ENCODE measurements at regions not wholly inside any gene's neighbourhood (a gene's known extent, or its start where the extent isn't known, plus 50 kb on each side); places are given as distances from the start of the nearest gene placed in this dataset.
"Not testable (repeated sequence)": the region's sequence is repeated elsewhere in the genome, so short reads cannot be mapped to it uniquely, and the experiment has no call there.

DNA sequence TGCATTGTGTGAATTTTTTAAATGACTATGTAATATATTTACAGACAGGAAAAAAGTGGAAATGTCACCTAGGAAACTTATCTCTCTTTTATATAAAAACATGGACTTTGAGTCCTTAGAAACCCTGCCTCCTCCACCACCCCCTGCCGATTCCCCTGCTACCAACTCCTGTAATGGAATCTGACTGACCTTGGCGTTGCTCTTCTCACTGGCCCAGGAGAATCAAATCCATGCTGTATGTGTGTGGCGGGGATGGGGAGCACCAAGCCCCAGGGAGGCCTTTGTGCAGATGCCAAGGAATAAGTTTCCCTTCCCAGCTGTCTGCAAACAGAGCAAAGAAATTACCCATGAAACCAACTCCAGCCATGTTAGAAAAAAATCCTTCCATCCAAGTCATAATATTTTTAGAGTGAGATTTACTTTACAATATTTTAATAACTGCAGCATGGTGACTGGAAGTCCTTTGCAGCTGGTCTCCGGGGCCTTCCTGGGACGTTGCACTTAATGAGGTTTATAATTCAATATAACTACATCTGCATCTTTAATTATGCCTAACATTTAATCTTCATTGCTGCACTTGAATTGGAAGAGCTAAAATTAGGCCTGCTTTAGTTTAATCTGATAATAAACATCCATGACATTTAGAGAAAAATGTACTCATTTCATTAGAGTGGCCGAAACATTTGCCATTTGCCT lies 111.4 kb upstream of the CACUL1 start:
- DNase-seq (ENCODE audit: low read depth), result no peak
- H3K4me3 ChIP-seq (ENCODE audit: low read depth, low read length), result no peak overlapping the region

DNA sequence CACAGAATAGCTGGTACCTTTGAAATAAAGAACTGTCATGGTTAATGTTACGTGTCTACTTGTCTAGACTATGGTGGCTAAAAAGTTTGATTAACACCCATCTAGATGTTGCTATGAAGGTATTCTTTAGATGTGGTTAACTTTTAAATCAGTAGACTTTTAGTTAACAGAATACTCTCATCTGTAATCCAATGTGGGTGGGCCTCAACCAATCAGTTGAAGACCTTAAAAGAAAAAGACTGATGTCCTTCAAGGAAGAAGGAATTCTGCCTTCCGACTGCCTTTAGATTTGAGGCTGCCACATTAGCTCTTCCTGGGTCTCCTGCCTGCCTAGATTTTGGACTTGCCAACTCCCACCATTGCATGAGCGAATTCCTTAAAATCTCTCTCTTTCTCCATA lies 113.0 kb upstream of the CACUL1 start:
- H3K4me3 ChIP-seq (ENCODE audit: low read depth, low read length), result no peak overlapping the region
- DNase-seq (ENCODE audit: low read depth), result no peak

DNA sequence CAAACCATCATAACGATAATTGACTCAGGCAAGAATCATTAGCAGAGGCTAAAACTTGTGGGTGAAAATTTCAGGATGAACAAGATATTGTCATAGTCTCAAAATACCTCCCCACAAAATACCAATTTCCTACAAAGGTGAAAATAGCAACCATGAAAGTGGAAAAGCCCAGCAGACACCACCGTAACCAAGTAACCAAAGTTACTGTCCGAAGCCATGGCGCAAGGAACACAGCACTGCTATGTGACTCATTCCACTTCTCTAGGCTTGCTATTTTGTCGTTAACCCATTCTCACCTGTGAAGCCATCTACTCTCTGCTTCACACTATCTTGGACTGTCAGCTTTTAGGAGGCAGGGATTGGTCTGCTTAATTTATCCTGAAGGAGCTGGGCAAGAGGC lies 113.8 kb upstream of the CACUL1 start:
- no peak for DNase-seq (ENCODE audit: low read depth)
- no peak overlapping the region for H3K4me3 ChIP-seq (ENCODE audit: low read depth, low read length)

DNA sequence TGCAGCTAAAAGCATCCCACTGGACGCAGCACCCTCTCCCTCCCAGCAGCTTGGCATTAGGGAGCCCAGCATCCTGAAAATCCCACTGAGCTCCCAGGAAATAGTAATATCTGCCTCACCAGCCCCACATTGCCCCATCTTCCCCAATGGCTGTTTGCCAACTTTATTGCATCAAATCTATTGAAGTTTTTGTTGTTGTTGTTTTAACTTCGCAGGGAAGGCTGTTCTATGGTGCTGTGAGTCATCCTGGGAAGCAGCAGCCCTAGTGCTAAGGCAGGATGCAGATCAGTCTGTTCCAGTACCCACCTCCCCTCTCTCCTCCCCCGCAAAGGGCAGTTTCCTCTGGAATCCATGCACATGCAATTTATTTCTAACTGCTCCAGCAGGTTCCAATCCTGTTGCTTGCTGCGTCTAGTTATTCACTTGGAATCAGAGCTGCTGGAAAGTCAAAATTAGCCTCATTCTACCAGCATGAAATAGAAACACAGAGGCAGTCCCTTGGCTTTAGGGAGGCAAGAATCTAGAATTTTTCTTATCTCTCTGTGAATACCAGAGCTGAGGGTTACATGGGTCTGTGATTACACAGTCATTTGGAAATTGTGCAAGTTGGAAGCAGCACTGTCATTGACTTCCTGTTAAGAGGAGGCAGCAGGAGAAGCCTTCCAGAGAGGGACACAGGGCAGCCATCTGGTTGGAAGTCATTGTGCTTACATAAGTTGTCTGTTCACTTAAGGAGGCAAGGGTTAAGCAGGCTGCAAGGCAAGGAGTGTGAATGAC lies 115.9 kb upstream of the CACUL1 start:
- H3K4me3 ChIP-seq (ENCODE audit: low read depth, low read length), result no peak overlapping the region
- peak; percentile 92 for DNase-seq (ENCODE audit: low read depth)

DNA sequence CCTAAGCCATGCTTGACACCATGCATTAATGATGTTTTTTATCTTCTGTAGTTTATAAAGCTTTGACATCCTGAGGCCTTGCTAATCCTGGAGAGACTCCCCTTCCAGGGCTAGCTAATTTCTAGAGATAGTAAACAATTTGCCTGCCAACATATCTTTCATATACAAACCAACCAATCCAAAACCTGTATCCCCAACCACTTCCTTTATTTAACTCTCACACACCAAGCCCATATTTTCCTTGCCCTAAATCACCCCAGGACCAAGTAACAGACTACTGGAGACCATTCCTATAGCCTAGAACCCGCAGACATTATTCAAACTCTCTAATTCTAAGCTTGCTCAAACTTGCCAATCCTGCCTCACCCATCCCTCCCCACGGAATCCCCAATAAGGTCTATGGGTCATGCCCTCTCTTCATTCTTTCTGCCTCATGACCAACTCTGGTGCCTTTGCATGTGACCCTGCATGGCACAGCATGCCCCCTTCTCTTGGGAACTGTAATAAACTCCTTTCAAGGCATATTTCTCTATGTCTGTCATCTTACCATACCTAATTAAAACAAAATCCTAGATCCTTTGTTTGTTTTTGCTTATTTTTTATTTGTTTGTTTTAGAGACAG lies 116.6 kb upstream of the CACUL1 start:
- DNase-seq (ENCODE audit: low read depth), result no peak
- H3K4me3 ChIP-seq (ENCODE audit: low read depth, low read length), result no peak overlapping the region

DNA sequence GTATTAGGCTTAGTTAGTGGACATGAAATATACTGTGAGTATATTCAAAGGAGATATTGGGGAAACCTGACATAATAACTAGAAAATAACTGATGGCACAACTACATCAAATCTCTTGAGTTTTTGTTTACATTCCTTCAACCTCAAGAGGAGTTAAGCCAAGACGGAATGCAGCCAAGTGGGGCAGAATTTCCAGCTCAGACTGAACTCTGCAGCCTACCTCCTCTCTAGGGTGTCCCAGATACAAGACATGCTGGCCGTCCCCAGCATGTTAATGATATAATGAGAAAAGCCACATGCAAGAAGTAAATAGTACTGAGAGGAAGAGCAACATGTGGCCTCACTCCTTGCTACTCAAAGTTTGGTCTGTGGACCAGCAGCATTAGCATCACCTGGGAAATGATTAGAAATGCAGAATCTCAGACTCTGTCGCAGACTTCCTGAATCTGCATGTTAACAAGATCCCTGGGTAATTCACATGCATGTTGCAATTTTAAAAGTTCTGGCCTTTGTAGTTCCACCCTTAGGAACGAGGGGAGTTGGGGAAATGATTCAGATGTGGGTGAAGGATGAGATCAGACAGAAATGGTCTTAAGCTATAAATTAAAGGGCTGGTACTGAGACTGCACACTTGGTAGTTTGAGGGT lies 118.4 kb upstream of the CACUL1 start:
- DNase-seq (ENCODE audit: low read depth), result peak; percentile 20
- H3K4me3 ChIP-seq (ENCODE audit: low read depth, low read length), result no peak overlapping the region

DNA sequence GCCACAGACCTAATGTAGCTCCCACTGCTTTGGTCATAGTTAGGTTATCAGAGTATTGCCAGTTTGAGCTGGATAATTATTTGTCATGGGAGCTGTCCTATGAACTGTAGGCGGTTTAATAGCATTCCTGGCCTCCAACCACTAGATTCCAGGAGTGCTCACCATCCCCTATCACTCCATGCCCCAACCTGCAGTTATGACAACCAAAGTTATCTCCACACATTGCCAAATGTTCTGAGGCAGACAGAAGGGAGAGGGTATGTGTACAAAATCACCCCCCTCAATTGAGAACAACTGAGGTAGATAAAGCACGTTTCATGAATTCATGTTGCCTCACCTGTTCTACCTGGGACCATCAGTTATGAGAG lies 119.0 kb upstream of the CACUL1 start:
- DNase-seq (ENCODE audit: low read depth), result no peak
- no peak overlapping the region for H3K4me3 ChIP-seq (ENCODE audit: low read depth, low read length)

DNA sequence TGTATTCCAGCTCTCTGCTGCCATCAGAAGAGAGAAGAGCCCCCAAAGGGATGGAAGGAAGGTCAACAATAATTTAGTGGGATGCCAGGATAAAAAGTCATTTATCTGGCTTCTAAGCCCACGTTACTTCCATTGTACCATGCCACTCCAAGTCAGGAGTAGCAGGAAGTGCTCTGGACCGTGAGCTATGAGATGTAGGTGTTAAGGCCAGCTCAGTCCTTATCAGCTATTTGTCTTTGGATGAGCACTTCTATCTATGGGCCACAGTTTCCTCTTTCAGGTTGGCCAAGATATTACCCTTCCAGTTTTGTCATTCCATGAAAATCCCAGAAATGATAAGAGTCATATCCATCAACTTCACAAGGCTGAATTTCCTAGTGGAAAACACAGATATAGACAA lies 119.4 kb upstream of the CACUL1 start:
- H3K4me3 ChIP-seq (ENCODE audit: low read depth, low read length), result no peak overlapping the region
- DNase-seq (ENCODE audit: low read depth), result no peak

DNA sequence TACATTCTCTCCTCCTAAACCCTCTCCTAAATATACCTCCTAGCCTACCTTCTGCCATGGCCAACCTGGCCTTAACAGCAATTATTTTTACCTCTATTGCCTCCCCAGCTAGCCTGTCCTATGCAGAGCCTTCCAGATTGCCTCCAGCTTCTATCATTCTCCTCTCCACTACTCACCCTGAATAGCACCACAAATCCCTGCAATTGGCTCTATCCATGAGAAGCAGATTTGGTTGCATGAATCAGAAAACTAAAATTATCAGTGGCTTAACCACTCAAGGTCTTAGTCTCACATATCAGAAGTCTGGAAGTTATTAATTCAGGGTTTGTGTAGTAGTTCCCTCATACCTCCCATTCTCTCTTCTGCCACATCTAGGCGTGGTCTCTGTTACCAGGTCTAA lies 120.3 kb upstream of the CACUL1 start:
- DNase-seq (ENCODE audit: low read depth), result no peak
- no peak overlapping the region for H3K4me3 ChIP-seq (ENCODE audit: low read depth, low read length)

DNA sequence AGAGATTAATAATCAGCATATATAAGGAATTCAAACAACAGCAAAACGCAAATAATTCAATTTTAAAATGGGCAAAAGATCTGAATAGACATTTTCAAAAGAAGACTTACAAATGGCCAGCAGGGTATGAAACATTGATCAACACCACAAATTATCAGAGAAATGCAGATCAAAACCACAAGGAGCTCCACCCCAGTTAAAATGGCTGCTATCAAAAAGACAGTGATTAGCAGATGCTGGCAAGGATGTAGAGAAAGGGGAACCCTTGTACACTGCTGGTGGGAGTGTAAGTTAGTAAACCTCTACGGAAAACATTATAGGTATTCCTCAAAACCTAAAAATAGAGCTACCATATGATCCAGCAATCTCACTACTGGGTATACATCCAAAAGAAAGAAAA lies 128.0 kb upstream of the CACUL1 start:
- no peak overlapping the region for H3K4me3 ChIP-seq (ENCODE audit: low read depth, low read length)
- DNase-seq (ENCODE audit: low read depth), result no peak

DNA sequence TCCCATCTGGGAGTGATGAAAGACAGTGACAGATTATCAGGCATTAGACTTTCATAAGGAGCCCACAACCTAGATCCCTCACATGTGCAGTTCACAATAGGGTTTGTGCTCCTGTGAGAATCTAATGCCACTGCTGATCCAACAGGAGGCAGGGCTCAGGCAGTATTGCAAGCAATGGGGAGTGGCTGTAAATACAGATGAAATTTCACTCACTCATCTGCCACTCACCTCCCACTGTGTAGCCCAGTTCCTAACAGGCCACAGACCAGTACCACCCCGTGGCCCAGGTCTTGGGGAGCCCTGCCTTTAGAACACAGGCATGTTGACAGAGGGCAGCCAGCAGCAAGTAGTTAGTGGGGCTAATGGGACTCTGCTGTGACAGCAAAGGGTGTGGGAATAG lies 137.3 kb upstream of the NANOS1 start:
- H3K4me3 ChIP-seq (ENCODE audit: low read depth, low read length), result no peak overlapping the region
- no peak for DNase-seq (ENCODE audit: low read depth)

DNA sequence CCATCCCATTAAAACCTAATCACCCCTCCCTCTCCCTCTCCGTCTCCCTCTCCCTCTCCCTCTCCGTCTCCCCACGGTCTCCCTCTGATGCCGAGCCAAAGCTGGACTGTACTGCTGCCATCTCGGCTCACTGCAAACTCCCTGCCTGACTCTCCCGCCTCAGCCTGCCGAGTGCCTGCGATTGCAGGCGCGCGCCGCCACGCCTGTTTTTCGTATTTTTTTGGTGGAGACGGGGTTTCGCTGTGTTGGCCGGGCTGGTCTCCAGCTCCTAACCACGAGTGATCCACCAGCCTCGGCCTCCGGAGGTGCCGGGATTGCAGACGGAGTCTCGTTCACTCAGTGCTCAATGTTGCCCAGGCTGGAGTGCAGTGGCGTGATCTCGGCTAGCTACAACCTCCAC lies 134.6 kb upstream of the NANOS1 start:
- H3K4me3 ChIP-seq (ENCODE audit: low read depth, low read length); DNase-seq (ENCODE audit: low read depth): not testable (repeated sequence)

DNA sequence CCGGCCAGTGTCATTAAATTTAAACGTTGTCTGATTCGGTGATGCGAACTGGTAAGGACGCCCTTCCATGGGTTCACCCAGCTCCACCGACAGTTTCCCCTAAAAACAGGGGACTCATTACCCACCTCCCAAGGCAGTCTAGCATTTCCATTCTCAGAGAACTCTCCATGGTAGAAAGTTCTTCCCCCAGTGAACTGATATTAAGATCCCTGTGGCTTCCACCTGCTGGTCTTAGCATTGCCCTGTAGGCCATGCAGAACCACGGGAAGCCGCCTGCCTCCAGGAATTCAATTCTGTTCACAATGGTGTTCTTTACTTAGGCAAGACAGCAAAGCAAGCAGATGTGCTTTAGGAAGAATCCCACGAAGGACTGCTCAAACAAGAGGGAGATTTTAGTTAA lies 128.9 kb upstream of the NANOS1 start:
- no peak overlapping the region for H3K4me3 ChIP-seq (ENCODE audit: low read depth, low read length)
- no peak for DNase-seq (ENCODE audit: low read depth)

DNA sequence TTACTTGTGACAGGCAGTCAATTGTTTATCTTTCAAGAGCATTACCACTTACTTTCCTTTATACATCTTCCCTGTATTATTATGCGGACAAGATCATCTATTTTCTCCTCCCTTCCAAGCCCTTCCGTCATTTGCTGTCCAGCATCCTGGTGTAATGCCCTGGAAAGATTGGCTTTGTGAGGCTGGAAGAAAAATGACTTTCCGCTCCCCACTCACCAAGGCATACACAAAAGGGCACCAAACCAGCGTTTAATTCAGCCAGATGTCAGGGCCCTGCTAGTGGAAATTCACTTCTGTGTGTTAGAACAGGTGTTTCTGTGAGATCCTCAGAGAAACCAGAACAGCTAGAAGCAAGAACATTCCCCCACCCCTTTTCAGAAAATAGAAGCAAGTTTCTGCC lies 128.1 kb upstream of the NANOS1 start:
- H3K4me3 ChIP-seq (ENCODE audit: low read depth, low read length), result no peak overlapping the region
- DNase-seq (ENCODE audit: low read depth), result no peak

DNA sequence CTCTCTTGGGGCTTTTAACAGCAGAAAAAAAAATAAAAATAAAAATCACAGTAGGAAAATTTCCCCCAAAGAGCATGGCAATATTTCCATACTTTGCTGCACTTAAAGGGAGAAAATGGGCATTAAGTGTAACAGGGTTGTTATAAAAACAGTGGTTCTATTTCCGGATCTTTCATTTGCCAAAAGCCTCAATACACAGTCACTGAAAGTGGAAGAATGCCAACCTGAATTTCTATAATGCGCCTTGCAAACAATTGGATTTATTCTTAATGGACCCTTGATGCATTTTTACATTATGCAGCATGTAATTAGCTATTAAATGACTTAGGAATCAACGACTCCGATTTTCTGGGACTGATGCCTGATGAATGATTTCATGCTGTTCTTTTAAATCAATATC lies 127.6 kb upstream of the NANOS1 start:
- no peak for DNase-seq (ENCODE audit: low read depth)
- no peak overlapping the region for H3K4me3 ChIP-seq (ENCODE audit: low read depth, low read length)

DNA sequence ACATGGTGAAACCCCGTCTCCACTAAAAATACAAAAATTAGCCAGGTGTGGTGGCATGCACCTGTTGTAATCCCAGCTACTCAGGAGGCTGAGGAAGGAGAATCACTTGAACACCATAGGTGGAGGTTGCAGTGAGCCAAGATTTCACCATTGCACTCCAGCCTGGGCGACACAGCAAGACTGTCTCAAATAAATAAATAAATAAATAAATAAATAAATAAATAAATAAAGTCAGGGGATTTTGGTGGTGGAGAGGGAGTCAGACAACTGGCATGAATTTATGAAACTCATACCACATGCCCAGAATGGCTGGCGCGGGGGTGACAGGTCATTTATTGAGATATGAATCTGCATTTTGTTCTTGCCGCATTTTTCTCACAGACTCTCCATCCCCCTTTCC lies 126.9 kb upstream of the NANOS1 start:
- H3K4me3 ChIP-seq (ENCODE audit: low read depth, low read length); DNase-seq (ENCODE audit: low read depth): not testable (repeated sequence)

DNA sequence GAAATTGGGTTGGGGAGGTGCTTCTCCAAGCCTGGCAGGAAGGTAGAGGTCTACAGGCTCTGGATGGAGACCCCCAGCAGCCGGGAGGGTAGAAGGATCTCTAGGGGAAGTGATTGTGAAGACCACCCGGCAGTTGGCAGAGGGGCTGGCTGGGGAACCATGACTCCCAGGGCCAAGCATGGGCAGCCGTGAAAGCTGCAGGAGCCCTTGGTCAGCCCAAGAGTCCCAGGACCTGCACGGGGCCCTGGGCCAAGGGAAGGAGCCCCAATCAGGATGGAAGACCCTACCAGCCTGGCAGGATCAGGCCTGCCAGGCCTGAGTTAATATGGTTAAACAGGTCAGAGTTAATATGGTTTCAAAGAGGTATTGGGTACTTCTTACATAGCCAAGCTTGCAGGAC lies 126.3 kb upstream of the NANOS1 start:
- DNase-seq (ENCODE audit: low read depth), result no peak
- no peak overlapping the region for H3K4me3 ChIP-seq (ENCODE audit: low read depth, low read length)

DNA sequence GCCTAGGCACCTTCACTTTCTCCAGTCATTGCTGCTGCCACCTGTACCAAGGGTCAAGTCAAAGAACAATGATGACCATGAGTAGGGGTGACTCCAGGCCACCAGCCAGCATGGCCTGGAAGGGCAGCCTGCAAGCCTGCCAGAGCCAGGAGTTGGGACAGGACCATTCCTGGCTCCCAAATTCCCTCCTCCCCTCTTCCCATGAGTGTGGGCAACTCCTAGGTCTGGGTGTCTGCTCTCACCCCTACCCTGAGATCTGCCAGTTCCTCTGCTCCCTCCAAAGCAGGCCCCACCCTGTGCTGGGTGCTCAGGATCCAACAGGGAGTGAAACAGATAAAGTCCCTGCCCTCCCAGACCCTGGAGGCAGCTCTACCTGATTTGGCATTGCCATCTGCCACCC lies 125.8 kb upstream of the NANOS1 start:
- DNase-seq (ENCODE audit: low read depth), result no peak
- H3K4me3 ChIP-seq (ENCODE audit: low read depth, low read length), result no peak overlapping the region

DNA sequence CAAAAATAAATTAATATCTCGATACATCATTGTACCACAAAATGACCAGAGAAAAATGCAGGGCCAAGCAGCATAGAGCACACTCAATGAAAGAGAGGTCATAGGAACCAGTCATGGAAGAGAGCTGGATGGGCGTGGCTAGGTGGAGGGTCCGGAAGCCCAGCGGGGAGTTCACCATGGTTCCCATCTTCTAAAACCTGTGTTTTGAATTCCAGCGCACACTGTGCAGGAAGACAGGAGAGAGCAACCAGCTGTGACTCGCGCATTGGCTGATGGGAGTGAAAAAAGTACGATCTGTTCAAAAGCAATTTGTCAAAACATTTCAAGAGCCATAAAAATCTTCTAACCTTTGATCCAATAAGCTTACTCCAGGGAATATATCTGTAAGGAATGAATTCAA lies 125.2 kb upstream of the NANOS1 start:
- no peak for DNase-seq (ENCODE audit: low read depth)
- H3K4me3 ChIP-seq (ENCODE audit: low read depth, low read length), result no peak overlapping the region

DNA sequence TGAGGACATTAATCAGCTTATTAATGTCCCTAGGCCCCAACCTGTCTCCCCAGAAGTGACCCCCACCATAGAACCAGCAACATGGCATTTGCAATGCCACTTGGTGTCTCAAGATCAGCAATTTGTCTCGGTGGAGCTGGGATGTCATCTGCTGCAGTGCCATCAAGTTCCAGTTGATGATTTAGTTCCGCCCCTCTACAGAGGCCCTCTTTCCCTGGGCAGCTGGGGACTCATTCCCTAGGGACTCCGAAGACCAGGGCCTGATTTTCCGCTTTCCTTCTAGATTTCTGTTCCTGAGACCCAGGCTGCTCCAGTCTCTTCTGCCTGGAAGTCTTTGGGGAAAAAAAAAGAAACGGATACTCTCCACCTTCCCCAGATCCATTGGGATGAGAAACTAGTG lies 122.5 kb upstream of the NANOS1 start:
- no peak for DNase-seq (ENCODE audit: low read depth)

More for the DNA sequence above, 122.5 kb upstream of the NANOS1 start:
- H3K4me3 ChIP-seq (ENCODE audit: low read depth, low read length), result no peak overlapping the region
